WTC11 (cell line): ENCODE measurements at regions not wholly inside any gene's neighbourhood (a gene's known extent, or its start where the extent isn't known, plus 50 kb on each side); places are given as distances from the start of the nearest gene placed in this dataset.

Experiments used
- ATAC-seq: fragments of 200-7000 bp; cut with Tn5 transposase; 2 replicates; pipeline ENCODE4 v1.10.0; 2021; ENCODE audit warnings: mild to moderate bottlenecking, moderate library complexity
- CTCF ChIA-PET: fragments of 300-600 bp; sonication (Branson Sonifier 250); formaldehyde crosslinking; loops from one replicate; lab custom pipeline; 2021; ENCODE audit warnings: antibody characterized with exemption; lab: Charles Lee
- POLR2A ChIA-PET: fragments of 350-600 bp; sonication (Branson Sonifier 250); formaldehyde crosslinking; loops from one replicate; lab custom pipeline; 2021; ENCODE audit warnings: antibody characterized with exemption; lab: Charles Lee
- DNase-seq: peaks from one replicate; pipeline ENCODE4 v3.0.0; 2021; ENCODE audit warnings: low spot score
- H3K27ac Mint-ChIP-seq: 2 replicates; pipeline ENCODE4 v1.8.0; 2021; ENCODE audit warnings: mixed read lengths
- H3K27me3 Mint-ChIP-seq: 2 replicates; pipeline ENCODE4 v1.8.0; 2021; ENCODE audit warnings: low read depth, mild to moderate bottlenecking, moderate library complexity, mixed read lengths
- H3K36me3 Mint-ChIP-seq: 2 replicates; pipeline ENCODE4 v1.8.0; 2021; ENCODE audit warnings: mixed read lengths
- H3K4me1 Mint-ChIP-seq: 2 replicates; pipeline ENCODE4 v1.8.0; 2022; ENCODE audit warnings: mixed read lengths
- H3K4me3 Mint-ChIP-seq: 2 replicates; pipeline ENCODE4 v1.8.0; 2021; ENCODE audit warnings: mild to moderate bottlenecking, moderate library complexity, mixed read lengths
- H3K9me3 Mint-ChIP-seq: 2 replicates; pipeline ENCODE4 v1.8.0; 2021; ENCODE audit warnings: mixed read lengths
- E2F4 ChIP-seq: sonication (generic); formaldehyde crosslinking; IDR thresholded peaks from 2 replicates; pipeline ENCODE4 v1.8.1; 2022; ENCODE audit warnings: low read depth, mild to moderate bottlenecking, moderate library complexity, missing genetic modification reagents, borderline replicate concordance
- ETV6 ChIP-seq: sonication (generic); formaldehyde crosslinking; IDR thresholded peaks from 2 replicates; pipeline ENCODE4 v1.8.1; 2022; ENCODE audit warnings: mild to moderate bottlenecking, missing genetic modification reagents
- FOXJ3 ChIP-seq: sonication (generic); formaldehyde crosslinking; IDR thresholded peaks from 2 replicates; pipeline ENCODE4 v1.9.0; 2021; ENCODE audit warnings: missing genetic modification reagents, mild to moderate bottlenecking, borderline replicate concordance
- GRHL2 ChIP-seq: fragments of 250-450 bp; sonication (Bioruptor Pico); IDR thresholded peaks from 2 replicates; pipeline ENCODE4 v1.8.0; 2022; ENCODE audit warnings: mild to moderate bottlenecking, moderate library complexity; ENCODE audit not compliant: insufficient replicate concordance, severe bottlenecking
- IRF2 ChIP-seq: sonication (generic); formaldehyde crosslinking; IDR thresholded peaks from 2 replicates; pipeline ENCODE4 v1.8.0; 2022; ENCODE audit warnings: low read depth, missing genetic modification reagents, borderline replicate concordance
- NFE2L1 ChIP-seq: sonication (generic); formaldehyde crosslinking; IDR thresholded peaks from 2 replicates; pipeline ENCODE4 v1.8.1; 2023; ENCODE audit warnings: missing genetic modification reagents
- NFYB ChIP-seq: sonication (generic); formaldehyde crosslinking; conservative IDR thresholded peaks from 2 replicates; pipeline ENCODE4 v1.8.0; 2022; ENCODE audit warnings: low read depth, missing genetic modification reagents
- NR1H2 ChIP-seq: sonication (generic); formaldehyde crosslinking; IDR thresholded peaks from 2 replicates; pipeline ENCODE4 v1.9.0; 2021; ENCODE audit warnings: mild to moderate bottlenecking, moderate library complexity, missing genetic modification reagents
- PREB ChIP-seq: sonication (generic); formaldehyde crosslinking; IDR thresholded peaks from 2 replicates; pipeline ENCODE4 v1.8.1; 2022; ENCODE audit warnings: mild to moderate bottlenecking, missing genetic modification reagents, moderate library complexity, borderline replicate concordance
- PRRX2 ChIP-seq: fragments of 250-450 bp; sonication (Bioruptor Pico); IDR thresholded peaks from 2 replicates; pipeline ENCODE4 v1.8.0; 2021; ENCODE audit warnings: mild to moderate bottlenecking
- RORB ChIP-seq: fragments of 250-450 bp; sonication (Bioruptor Pico); IDR thresholded peaks from 2 replicates; pipeline ENCODE4 v1.9.0; 2021; ENCODE audit warnings: mild to moderate bottlenecking
- TEAD4 ChIP-seq: sonication (generic); formaldehyde crosslinking; IDR thresholded peaks from 2 replicates; pipeline ENCODE4 v1.8.0; 2022; ENCODE audit warnings: mild to moderate bottlenecking, missing genetic modification reagents
- TP53 ChIP-seq: sonication (generic); formaldehyde crosslinking; IDR thresholded peaks from 2 replicates; pipeline ENCODE4 v1.8.1; 2023; ENCODE audit warnings: mild to moderate bottlenecking, missing genetic modification reagents
- ZBTB21 ChIP-seq: sonication (generic); formaldehyde crosslinking; IDR thresholded peaks from 2 replicates; pipeline ENCODE4 v1.8.1; 2023; ENCODE audit warnings: mild to moderate bottlenecking, missing genetic modification reagents, borderline replicate concordance
- ZMAT4 ChIP-seq: fragments of 250-450 bp; sonication (Bioruptor Pico); IDR thresholded peaks from 2 replicates; pipeline ENCODE4 v1.9.0; 2021; ENCODE audit warnings: mild to moderate bottlenecking
- ZNF121 ChIP-seq: sonication (generic); formaldehyde crosslinking; IDR thresholded peaks from 2 replicates; pipeline ENCODE4 v1.8.0; 2023; ENCODE audit warnings: missing genetic modification reagents
- ZNF263 ChIP-seq: sonication (generic); formaldehyde crosslinking; IDR thresholded peaks from 2 replicates; pipeline ENCODE4 v1.8.1; 2022; ENCODE audit warnings: low read depth, mild to moderate bottlenecking, moderate library complexity, missing genetic modification reagents
- ZNF423 ChIP-seq: fragments of 250-450 bp; sonication (Bioruptor Pico); IDR thresholded peaks from 2 replicates; pipeline ENCODE4 v2.1.2; 2022; ENCODE audit warnings: mild to moderate bottlenecking, moderate library complexity
- ZSCAN18 ChIP-seq: fragments of 250-450 bp; sonication (Bioruptor Pico); IDR thresholded peaks from 2 replicates; pipeline ENCODE4 v2.1.2; 2022; ENCODE audit warnings: mild to moderate bottlenecking, moderate library complexity
- TF ChIP-seq, protein P1 (sequence below): fragments of 250-450 bp; sonication (Bioruptor Pico); IDR thresholded peaks from 2 replicates; pipeline ENCODE4 v1.9.0; 2021; ENCODE audit warnings: mild to moderate bottlenecking, borderline replicate concordance
- TF ChIP-seq, protein P2 (sequence below): fragments of 250-450 bp; sonication (Bioruptor Pico); conservative IDR thresholded peaks from 2 replicates; pipeline ENCODE4 v1.9.0; 2021; ENCODE audit warnings: mild to moderate bottlenecking
- TF ChIP-seq, protein P3 (sequence below): sonication (generic); formaldehyde crosslinking; IDR thresholded peaks from 2 replicates; pipeline ENCODE4 v1.8.0; 2023; ENCODE audit warnings: missing genetic modification reagents
- TF ChIP-seq, protein P4 (sequence below): sonication (generic); formaldehyde crosslinking; IDR thresholded peaks from 2 replicates; pipeline ENCODE4 v1.8.0; 2022; ENCODE audit warnings: mild to moderate bottlenecking, missing genetic modification reagents
- TF ChIP-seq, protein P5 (sequence below): sonication (generic); formaldehyde crosslinking; IDR thresholded peaks from 2 replicates; pipeline ENCODE4 v1.8.0; 2022; ENCODE audit warnings: mild to moderate bottlenecking, missing genetic modification reagents

DNA sequence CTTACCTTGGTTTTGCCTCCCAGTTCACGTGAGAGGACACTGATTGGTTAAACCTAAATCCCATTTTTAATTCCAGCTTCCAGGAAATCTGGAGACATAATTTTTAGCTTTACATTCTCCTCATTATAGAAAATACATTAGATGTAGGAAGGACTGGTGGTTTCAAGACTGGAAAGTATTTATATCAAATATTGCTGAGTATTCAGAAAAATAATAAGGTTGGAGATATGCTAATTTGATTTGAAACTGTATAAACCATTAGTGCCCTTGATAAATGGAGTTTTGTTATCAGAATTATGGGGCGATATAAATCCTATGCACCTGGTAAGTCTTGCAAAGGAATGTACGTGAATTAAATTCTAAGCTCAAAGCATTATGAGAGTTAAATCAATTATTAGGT, 218.0 kb upstream of the ADGRL4 start (continued):
- TF ChIP-seq, protein P1, sequence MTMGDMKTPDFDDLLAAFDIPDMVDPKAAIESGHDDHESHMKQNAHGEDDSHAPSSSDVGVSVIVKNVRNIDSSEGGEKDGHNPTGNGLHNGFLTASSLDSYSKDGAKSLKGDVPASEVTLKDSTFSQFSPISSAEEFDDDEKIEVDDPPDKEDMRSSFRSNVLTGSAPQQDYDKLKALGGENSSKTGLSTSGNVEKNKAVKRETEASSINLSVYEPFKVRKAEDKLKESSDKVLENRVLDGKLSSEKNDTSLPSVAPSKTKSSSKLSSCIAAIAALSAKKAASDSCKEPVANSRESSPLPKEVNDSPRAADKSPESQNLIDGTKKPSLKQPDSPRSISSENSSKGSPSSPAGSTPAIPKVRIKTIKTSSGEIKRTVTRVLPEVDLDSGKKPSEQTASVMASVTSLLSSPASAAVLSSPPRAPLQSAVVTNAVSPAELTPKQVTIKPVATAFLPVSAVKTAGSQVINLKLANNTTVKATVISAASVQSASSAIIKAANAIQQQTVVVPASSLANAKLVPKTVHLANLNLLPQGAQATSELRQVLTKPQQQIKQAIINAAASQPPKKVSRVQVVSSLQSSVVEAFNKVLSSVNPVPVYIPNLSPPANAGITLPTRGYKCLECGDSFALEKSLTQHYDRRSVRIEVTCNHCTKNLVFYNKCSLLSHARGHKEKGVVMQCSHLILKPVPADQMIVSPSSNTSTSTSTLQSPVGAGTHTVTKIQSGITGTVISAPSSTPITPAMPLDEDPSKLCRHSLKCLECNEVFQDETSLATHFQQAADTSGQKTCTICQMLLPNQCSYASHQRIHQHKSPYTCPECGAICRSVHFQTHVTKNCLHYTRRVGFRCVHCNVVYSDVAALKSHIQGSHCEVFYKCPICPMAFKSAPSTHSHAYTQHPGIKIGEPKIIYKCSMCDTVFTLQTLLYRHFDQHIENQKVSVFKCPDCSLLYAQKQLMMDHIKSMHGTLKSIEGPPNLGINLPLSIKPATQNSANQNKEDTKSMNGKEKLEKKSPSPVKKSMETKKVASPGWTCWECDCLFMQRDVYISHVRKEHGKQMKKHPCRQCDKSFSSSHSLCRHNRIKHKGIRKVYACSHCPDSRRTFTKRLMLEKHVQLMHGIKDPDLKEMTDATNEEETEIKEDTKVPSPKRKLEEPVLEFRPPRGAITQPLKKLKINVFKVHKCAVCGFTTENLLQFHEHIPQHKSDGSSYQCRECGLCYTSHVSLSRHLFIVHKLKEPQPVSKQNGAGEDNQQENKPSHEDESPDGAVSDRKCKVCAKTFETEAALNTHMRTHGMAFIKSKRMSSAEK (CRISPR knock-in tag): no peak
- TF ChIP-seq E2F4 (CRISPR knock-in tag) (no peak), ZNF423 (CRISPR knock-in tag) (no peak), PREB (CRISPR knock-in tag) (no peak), IRF2 (no peak), ZNF121 (CRISPR knock-in tag) (no peak), NFE2L1 (CRISPR knock-in tag) (no peak), FOXJ3 (no peak)
- TF ChIP-seq, protein P2, sequence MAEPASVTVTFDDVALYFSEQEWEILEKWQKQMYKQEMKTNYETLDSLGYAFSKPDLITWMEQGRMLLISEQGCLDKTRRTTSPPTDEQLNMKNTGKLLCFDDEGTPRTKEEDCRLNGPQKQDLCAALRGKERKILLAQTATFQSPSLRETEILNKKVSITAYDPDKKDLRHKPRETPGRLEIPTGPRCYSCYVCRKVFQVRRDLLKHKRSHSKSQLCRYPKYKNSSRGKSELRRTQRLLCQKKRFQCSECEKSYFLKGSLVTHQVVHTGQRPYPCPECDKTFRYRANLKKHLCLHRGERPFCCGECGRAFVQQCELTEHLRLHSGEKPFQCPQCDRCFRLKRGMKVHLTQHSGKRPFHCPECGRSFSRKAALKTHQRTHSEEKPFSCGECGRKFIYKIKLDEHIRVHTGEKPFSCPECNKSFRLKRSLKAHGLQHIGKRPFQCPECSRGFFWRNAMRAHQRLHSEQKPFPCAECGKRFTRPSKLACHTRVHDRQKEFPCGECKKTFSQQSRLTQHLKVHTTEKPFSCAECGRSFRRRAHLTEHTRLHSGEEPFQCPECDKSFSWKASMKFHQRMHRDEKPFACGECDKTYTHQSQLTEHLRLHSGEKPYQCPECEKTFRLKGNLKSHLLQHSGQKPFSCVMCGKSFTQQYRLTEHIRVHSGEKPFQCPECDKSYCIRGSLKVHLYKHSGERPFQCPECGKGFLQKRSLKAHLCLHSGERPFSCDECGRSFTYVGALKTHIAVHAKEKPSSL: no peak

GRCh38 chr1:79220509-79220908, 214.0 kb upstream of the ADGRL4 start:
- no peak for DNase-seq
- Mint-ChIP-seq H3K27me3 (no peaks in the 10 kb centered on the region; the same call in 1 of the 2 replicates), H3K4me1 (no peaks in the 10 kb centered on the region), H3K9me3 (peaks cover 38% of the 10 kb centered on the region), H3K36me3 (peaks cover 18% of the 10 kb centered on the region), H3K4me3 (no peak overlapping the region), H3K27ac (no peak overlapping the region)
- ATAC-seq: no peak
- ChIA-PET POLR2A (no interaction called here), CTCF (no interaction called here)
- TF ChIP-seq RORB (CRISPR knock-in tag) (no peak), NR1H2 (CRISPR knock-in tag) (no peak), GRHL2 (CRISPR knock-in tag) (no peak), ZBTB21 (no peak), PRRX2 (CRISPR knock-in tag) (no peak), TEAD4 (no peak), NFYB (CRISPR knock-in tag) (no peak), ZMAT4 (no peak), ETV6 (CRISPR knock-in tag) (no peak), ZNF263 (CRISPR knock-in tag) (no peak), ZSCAN18 (CRISPR knock-in tag) (no peak), TP53 (no peak)
- TF ChIP-seq, protein P3, sequence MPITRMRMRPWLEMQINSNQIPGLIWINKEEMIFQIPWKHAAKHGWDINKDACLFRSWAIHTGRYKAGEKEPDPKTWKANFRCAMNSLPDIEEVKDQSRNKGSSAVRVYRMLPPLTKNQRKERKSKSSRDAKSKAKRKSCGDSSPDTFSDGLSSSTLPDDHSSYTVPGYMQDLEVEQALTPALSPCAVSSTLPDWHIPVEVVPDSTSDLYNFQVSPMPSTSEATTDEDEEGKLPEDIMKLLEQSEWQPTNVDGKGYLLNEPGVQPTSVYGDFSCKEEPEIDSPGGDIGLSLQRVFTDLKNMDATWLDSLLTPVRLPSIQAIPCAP (CRISPR knock-in tag): no peak
- TF ChIP-seq, protein P4, sequence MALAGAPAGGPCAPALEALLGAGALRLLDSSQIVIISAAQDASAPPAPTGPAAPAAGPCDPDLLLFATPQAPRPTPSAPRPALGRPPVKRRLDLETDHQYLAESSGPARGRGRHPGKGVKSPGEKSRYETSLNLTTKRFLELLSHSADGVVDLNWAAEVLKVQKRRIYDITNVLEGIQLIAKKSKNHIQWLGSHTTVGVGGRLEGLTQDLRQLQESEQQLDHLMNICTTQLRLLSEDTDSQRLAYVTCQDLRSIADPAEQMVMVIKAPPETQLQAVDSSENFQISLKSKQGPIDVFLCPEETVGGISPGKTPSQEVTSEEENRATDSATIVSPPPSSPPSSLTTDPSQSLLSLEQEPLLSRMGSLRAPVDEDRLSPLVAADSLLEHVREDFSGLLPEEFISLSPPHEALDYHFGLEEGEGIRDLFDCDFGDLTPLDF (CRISPR knock-in tag): no peak
- TF ChIP-seq, protein P5, sequence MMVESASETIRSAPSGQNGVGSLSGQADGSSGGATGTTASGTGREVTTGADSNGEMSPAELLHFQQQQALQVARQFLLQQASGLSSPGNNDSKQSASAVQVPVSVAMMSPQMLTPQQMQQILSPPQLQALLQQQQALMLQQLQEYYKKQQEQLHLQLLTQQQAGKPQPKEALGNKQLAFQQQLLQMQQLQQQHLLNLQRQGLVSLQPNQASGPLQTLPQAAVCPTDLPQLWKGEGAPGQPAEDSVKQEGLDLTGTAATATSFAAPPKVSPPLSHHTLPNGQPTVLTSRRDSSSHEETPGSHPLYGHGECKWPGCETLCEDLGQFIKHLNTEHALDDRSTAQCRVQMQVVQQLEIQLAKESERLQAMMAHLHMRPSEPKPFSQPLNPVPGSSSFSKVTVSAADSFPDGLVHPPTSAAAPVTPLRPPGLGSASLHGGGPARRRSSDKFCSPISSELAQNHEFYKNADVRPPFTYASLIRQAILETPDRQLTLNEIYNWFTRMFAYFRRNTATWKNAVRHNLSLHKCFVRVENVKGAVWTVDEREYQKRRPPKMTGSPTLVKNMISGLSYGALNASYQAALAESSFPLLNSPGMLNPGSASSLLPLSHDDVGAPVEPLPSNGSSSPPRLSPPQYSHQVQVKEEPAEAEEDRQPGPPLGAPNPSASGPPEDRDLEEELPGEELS (CRISPR knock-in tag): no peak
